ENCODE measurements at regions not wholly inside any gene's neighbourhood (a gene's known extent, or its start where the extent isn't known, plus 50 kb on each side); places are given as distances from the start of the nearest gene placed in this dataset.

DNA sequence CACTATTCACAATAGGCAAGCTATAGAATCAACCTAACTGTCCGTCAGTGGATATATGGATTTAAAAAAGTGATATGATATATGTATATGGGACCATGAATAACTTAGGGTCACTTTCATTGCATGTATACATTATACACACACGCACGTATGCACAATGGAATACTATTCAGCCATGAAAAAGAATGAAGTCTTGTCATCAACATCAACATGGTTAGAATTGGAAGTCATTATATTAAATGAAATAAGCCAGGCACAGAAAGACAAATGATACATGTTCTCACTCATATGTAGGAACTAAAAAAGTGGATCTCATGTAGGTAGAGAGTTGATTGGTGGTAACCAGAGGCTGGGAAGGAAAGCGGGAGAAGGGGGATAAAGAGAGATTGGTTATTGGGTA lies 234.3 kb downstream of the VRK1 start:
- no peak for DNase-seq (ENCODE audit: low read depth)
- TF ChIP-seq, protein P1, sequence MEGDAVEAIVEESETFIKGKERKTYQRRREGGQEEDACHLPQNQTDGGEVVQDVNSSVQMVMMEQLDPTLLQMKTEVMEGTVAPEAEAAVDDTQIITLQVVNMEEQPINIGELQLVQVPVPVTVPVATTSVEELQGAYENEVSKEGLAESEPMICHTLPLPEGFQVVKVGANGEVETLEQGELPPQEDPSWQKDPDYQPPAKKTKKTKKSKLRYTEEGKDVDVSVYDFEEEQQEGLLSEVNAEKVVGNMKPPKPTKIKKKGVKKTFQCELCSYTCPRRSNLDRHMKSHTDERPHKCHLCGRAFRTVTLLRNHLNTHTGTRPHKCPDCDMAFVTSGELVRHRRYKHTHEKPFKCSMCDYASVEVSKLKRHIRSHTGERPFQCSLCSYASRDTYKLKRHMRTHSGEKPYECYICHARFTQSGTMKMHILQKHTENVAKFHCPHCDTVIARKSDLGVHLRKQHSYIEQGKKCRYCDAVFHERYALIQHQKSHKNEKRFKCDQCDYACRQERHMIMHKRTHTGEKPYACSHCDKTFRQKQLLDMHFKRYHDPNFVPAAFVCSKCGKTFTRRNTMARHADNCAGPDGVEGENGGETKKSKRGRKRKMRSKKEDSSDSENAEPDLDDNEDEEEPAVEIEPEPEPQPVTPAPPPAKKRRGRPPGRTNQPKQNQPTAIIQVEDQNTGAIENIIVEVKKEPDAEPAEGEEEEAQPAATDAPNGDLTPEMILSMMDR (conservative IDR thresholded peaks at IDR 0.05; ENCODE audit: control insufficient read depth, insufficient read depth, low read depth, low read length) = no peak
- no peak overlapping the region for H3K4me3 ChIP-seq (ENCODE audit: control insufficient read depth, low read depth, low read length)

GRCh38 chr14:97033556-97034081 lies 236.4 kb downstream of the VRK1 start:
- H3K4me3 ChIP-seq (ENCODE audit: control insufficient read depth, low read depth, low read length) = no peak overlapping the region
- DNase-seq (ENCODE audit: low read depth) = no peak
- TF ChIP-seq, protein P1 (conservative IDR thresholded peaks at IDR 0.05; ENCODE audit: control insufficient read depth, insufficient read depth, low read depth, low read length) = no peak

DNA sequence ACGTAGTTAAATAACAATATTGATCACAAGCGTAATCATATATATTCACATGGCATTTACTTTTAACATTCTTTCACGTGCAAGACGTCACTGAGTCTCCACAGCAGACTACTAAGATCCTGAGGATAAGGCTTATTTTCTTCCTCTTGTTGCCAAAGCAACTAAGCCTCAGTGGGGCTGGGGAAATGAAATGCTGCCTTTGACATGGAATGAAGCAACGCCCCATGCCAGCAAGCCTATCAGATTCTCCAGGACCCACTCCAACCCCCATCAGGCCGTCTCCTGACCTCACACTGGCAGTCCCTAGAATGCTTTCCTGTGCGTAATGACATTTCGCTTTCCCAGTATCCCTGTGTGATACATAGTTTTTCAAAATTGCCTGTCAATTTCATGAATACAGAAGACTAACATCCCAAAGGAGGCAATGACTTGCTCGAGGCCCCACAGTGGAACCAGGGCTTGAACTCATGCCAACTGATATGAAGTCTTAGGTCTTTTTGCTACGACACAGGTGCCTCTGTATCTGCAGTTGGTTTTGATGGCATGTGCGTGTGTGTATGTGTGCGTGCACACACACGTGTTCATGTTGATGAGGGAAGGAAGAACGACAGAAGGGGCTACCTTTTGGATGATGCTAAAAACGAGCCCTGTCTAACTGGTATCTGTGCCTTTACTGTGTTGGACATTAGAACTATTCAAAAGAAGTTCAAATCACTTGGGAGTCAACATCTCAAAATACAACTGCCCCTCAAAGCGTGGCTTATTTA lies 239.1 kb downstream of the VRK1 start:
- no peak for DNase-seq (ENCODE audit: low read depth)
- TF ChIP-seq, protein P1 (conservative IDR thresholded peaks at IDR 0.05; ENCODE audit: control insufficient read depth, insufficient read depth, low read depth, low read length) = no peak
- no peak overlapping the region for H3K4me3 ChIP-seq (ENCODE audit: control insufficient read depth, low read depth, low read length)

DNA sequence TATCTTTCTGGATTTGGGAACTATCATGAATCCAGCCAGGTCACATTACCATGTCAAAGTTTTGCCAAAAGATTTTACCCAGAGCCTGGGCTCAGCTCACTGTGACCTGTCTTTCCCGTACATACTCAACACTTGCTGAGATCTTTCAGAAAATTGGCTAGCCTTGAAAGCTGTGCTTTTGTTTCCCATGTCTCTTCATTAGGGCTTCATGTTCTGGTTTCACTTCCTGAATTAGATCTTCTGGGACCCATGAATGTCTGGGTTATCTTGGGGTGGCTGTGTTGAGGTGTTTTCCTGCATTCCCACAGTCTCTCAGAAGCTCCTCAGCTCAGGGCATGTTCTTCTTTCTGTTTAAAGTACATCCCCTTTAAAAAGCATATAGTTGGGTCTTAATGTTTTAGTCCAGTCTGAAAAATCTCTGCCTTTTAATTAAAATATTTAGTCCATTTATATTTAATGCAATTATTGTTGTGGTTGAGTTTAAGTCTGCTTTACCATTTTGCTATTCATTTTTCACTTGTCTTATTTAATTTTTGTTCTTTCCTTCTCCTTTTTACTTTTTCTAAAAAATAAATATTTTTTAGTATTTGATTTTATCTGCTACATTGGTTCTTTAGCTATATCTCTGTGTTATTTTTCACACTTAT lies 242.7 kb downstream of the VRK1 start:
- no peak for DNase-seq (ENCODE audit: low read depth)
- TF ChIP-seq, protein P1 (conservative IDR thresholded peaks at IDR 0.05; ENCODE audit: control insufficient read depth, insufficient read depth, low read depth, low read length) = no peak

GRCh38 chr14:97046967-97047366 lies 249.8 kb downstream of the VRK1 start:
- TF ChIP-seq, protein P1 (conservative IDR thresholded peaks at IDR 0.05; ENCODE audit: control insufficient read depth, insufficient read depth, low read depth, low read length) = no peak
- no peak overlapping the region for H3K4me3 ChIP-seq (ENCODE audit: control insufficient read depth, low read depth, low read length)
- no peak for DNase-seq (ENCODE audit: low read depth)

More for the DNA sequence above, 242.7 kb downstream of the VRK1 start:
- H3K4me3 ChIP-seq (ENCODE audit: control insufficient read depth, low read depth, low read length) = no peak overlapping the region

GRCh38 chr14:97052001-97052400 lies 254.8 kb downstream of the VRK1 start:
- no peak for DNase-seq (ENCODE audit: low read depth)
- TF ChIP-seq, protein P1 (conservative IDR thresholded peaks at IDR 0.05; ENCODE audit: control insufficient read depth, insufficient read depth, low read depth, low read length) = no peak
- H3K4me3 ChIP-seq (ENCODE audit: control insufficient read depth, low read depth, low read length) = no peak overlapping the region

Data from fibroblast of mammary gland (primary cell).